Osteoblast (primary cell): ENCODE measurements at regions not wholly inside any gene's neighbourhood (a gene's known extent, or its start where the extent isn't known, plus 50 kb on each side); places are given as distances from the start of the nearest gene placed in this dataset.

ENCODE experiments used
- DNase-seq: peaks from one replicate; pipeline ENCODE4 v3.0.0; 2011; ENCODE audit warnings: low spot score, mixed read lengths; ENCODE audit not compliant: insufficient read length; ENCODE audit errors: missing footprints
- H2AFZ ChIP-seq: 2 replicates; pipeline ENCODE4 v1.6.0; 2011; ENCODE audit warnings: mild to moderate bottlenecking, low read length
- H3K27ac ChIP-seq: 2 replicates; pipeline ENCODE4 v1.5.1; 2011; ENCODE audit warnings: mild to moderate bottlenecking, low read depth, low read length, moderate library complexity
- H3K27me3 ChIP-seq: 2 replicates; pipeline ENCODE4 v1.6.0; 2012; ENCODE audit warnings: mild to moderate bottlenecking, control low read depth, inconsistent platforms, low read length, moderate library complexity; ENCODE audit not compliant: insufficient read depth
- H3K36me3 ChIP-seq: 2 replicates; pipeline ENCODE4 v1.5.1; 2011; ENCODE audit warnings: mild to moderate bottlenecking, low read length, control low read depth, moderate library complexity; ENCODE audit not compliant: insufficient read depth
- H3K4me1 ChIP-seq: 2 replicates; pipeline ENCODE4 v1.5.1; 2011; ENCODE audit warnings: mild to moderate bottlenecking, low read length, control low read depth, moderate library complexity; ENCODE audit not compliant: insufficient read depth
- H3K4me2 ChIP-seq: 2 replicates; pipeline ENCODE4 v1.6.0; 2011; ENCODE audit warnings: mild to moderate bottlenecking, low read length; ENCODE audit not compliant: insufficient read depth
- H3K4me3 ChIP-seq: fragments of 200-600 bp; sonication (generic); 3 replicates; pipeline ENCODE4 v1.5.1; 2012; ENCODE audit warnings: mild to moderate bottlenecking, low read length, inconsistent platforms; ENCODE audit not compliant: insufficient read depth
- H3K79me2 ChIP-seq: 2 replicates; pipeline ENCODE4 v1.6.0; 2012; ENCODE audit warnings: mild to moderate bottlenecking, low read length, control low read depth, inconsistent platforms; ENCODE audit not compliant: insufficient read depth
- H3K9me3 ChIP-seq: 2 replicates; pipeline ENCODE4 v1.5.1; 2011; ENCODE audit warnings: low read depth, low read length, control low read depth
- H4K20me1 ChIP-seq: 2 replicates; pipeline ENCODE4 v1.6.0; 2012; ENCODE audit warnings: mild to moderate bottlenecking, low read length, control low read depth; ENCODE audit not compliant: insufficient read depth
- TF ChIP-seq, protein P1 (sequence below): IDR thresholded peaks from 2 replicates; pipeline ENCODE4 v1.5.1; 2011; ENCODE audit warnings: mild to moderate bottlenecking, low read depth, low read length, moderate library complexity; ENCODE audit errors: extremely low read depth

DNA sequence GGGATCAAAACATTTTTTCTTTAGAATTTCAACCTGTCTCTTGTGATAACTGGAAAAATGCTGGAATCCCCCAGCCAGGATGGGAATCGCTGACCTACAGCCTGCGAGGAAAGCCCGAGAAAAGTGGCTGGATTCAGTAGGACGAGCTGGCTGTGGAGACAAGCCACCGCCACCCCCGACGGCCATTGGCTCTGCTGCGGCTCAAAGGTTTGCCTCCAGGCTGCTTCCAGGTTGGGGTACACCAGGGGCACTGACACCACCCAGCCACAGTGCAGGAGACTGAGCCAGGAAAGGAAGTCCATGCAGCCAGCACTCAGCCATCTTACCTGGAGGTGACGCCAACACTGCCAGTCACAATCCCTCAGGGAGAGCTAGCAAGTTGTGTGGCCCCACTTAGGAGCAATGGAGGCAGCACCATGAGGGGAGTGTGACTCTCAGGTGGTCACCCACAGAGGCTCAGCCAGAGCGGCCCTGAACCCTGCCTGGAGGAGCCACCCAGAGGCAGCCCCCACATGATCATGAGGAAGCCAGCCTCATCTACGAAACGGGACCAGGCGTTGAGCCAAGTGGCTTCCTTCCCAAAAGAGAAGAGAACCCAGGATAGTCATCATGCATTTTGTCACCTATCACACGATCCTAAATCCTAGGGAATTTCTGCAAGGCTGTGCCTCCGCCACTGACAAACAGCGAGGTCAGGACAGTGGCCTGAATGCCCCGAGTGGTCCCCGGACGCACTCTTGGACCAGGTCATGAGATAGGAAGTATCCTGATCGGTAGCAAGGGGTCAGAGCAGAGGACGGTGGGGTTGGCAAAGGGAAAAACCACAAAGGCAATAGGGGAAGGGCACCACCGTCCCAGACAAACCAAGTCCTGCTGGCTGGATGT is 84.8 kb downstream of the RBFOX3 start:
- Histone ChIP-seq H3K4me3 (no peak overlapping the region), H3K9me3 (no peaks in the 10 kb centered on the region), H3K27ac (no peak overlapping the region), H3K27me3 (peaks cover 14% of the 10 kb centered on the region), H3K79me2 (no peaks in the 10 kb centered on the region), H3K4me1 (no peaks in the 10 kb centered on the region), H4K20me1 (no peaks in the 10 kb centered on the region), H2AFZ (no peak overlapping the region), H3K4me2 (no peak overlapping the region), H3K36me3 (no peaks in the 10 kb centered on the region)
- no peak for DNase-seq
- TF ChIP-seq, protein P1, sequence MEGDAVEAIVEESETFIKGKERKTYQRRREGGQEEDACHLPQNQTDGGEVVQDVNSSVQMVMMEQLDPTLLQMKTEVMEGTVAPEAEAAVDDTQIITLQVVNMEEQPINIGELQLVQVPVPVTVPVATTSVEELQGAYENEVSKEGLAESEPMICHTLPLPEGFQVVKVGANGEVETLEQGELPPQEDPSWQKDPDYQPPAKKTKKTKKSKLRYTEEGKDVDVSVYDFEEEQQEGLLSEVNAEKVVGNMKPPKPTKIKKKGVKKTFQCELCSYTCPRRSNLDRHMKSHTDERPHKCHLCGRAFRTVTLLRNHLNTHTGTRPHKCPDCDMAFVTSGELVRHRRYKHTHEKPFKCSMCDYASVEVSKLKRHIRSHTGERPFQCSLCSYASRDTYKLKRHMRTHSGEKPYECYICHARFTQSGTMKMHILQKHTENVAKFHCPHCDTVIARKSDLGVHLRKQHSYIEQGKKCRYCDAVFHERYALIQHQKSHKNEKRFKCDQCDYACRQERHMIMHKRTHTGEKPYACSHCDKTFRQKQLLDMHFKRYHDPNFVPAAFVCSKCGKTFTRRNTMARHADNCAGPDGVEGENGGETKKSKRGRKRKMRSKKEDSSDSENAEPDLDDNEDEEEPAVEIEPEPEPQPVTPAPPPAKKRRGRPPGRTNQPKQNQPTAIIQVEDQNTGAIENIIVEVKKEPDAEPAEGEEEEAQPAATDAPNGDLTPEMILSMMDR, result no peak

DNA sequence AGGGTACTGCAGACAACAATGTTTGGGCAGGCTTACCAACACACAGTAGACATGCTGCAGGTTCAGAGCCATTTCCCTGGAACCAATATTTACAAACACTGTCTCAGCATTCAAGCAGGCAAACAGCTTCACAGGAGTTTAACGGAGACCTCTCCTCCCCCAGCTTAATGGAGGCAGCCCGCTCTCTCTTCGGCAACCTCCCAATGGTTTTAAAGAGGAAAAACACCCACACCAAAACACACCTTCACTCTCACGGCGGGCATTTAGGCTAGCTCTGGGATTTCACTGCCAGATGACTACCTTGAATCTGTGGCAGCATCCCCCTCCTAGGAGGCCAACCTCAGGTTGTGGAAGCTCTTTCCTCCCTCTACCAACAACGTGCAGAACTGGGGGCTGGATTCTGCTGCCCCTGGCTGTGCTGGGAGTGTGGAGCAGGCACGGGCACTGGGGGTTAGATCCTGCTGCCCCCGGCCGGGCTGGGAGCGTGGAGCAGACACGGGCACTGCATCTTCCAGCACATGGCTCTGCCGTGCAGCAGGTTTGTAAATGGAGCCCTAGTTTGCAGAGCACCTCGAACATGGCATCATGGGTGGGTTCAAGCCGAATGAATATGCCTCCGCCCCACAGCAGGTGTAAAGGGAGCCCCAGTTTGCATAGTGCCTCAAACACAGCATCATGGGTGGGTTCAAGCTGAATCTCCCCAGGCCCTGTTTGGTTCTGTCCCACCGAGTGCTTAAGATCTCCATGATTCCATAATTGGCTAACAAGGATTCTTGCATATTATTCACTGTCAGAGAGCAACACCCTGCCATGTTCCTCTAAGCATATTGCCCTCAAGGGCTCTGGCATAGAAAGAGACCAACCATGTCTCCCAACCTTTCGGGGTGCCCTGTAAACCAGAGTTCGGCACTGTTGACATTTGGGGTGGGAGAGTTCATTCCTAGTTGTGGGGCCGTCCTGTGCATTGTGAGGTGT is 86.4 kb downstream of the RBFOX3 start:
- no peaks in the 10 kb centered on the region for H4K20me1 ChIP-seq
- no peak overlapping the region for H3K4me3 ChIP-seq
- H3K27ac ChIP-seq, result no peak overlapping the region
- no peak overlapping the region for H3K4me2 ChIP-seq
- no peaks in the 10 kb centered on the region for H3K36me3 ChIP-seq
- no peak for DNase-seq
- TF ChIP-seq, protein P1, result no peak
- peaks cover 16% of the 10 kb centered on the region for H3K27me3 ChIP-seq
- H3K79me2 ChIP-seq, result no peaks in the 10 kb centered on the region
- no peaks in the 10 kb centered on the region for H3K4me1 ChIP-seq
- no peaks in the 10 kb centered on the region for H3K9me3 ChIP-seq
- H2AFZ ChIP-seq, result no peak overlapping the region

DNA sequence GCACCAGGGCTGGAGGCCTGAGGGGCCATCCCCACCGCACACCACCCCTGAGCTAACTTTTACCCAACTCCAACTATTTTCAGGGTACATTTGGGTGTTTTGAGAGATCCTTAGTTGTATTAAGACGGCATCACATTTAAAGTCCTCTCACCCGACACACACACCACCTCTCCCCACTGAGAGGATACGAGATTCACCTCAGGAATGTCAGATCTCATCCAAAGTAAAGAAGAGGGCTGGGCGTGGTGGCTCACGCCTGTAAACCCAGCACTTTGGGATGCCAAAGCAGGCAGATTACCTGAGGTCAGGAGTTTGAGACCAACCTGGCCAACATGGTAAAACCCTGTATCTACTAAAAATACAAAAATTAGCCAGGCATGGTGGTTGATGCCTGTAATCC is 88.4 kb downstream of the RBFOX3 start:
- no peaks in the 10 kb centered on the region for H3K36me3 ChIP-seq
- H2AFZ ChIP-seq, result no peak overlapping the region
- H3K4me2 ChIP-seq, result no peak overlapping the region
- H3K4me1 ChIP-seq, result no peaks in the 10 kb centered on the region
- H3K4me3 ChIP-seq, result no peak overlapping the region
- TF ChIP-seq, protein P1, result no peak
- H3K27ac ChIP-seq, result no peak overlapping the region
- no peaks in the 10 kb centered on the region for H3K9me3 ChIP-seq
- no peak for DNase-seq
- no peaks in the 10 kb centered on the region for H3K79me2 ChIP-seq
- no peaks in the 10 kb centered on the region for H4K20me1 ChIP-seq
- H3K27me3 ChIP-seq, result peaks cover 16% of the 10 kb centered on the region
